HG03457 (cell line): ENCODE measurements at regions not wholly inside any gene's neighbourhood (a gene's known extent, or its start where the extent isn't known, plus 50 kb on each side); places are given as distances from the start of the nearest gene placed in this dataset.

Experiments
- ATAC-seq: cut with Tn5 transposase; IDR thresholded peaks from one replicate; pipeline ENCODE4 v1.9.1; 2021; ENCODE audit warnings: moderate number of reproducible peaks; ENCODE audit not compliant: unreplicated experiment

GRCh38 chr12:76259660-76260389 lies 88.4 kb downstream of the BBS10 start:
- ATAC-seq = no peak

- no peak for ATAC-seq
Observed at GRCh38 chr12:76259106-76259505, 89.1 kb downstream of the BBS10 start.

- no peak for ATAC-seq
Observed at GRCh38 chr12:76256904-76257303, 91.3 kb downstream of the BBS10 start.

GRCh38 chr12:76256321-76256720 lies 91.9 kb downstream of the BBS10 start:
- ATAC-seq = no peak

- ATAC-seq = no peak
Observed at GRCh38 chr12:76255692-76256091, 92.5 kb downstream of the BBS10 start.

GRCh38 chr12:76255281-76255680 lies 92.9 kb downstream of the BBS10 start:
- no peak for ATAC-seq

- no peak for ATAC-seq
Observed at GRCh38 chr12:76252031-76252430, 96.2 kb downstream of the BBS10 start.

GRCh38 chr12:76250256-76250655 lies 98.0 kb downstream of the BBS10 start:
- ATAC-seq = no peak

- ATAC-seq = no peak
Observed at GRCh38 chr12:76249501-76249900, 98.7 kb downstream of the BBS10 start.

- ATAC-seq = no peak
Observed at GRCh38 chr12:76247992-76248391, 100.2 kb downstream of the BBS10 start.

GRCh38 chr12:76247026-76247646 lies 101.1 kb downstream of the BBS10 start:
- ATAC-seq = no peak

- ATAC-seq = no peak
Observed at GRCh38 chr12:76246611-76247010, 101.6 kb downstream of the BBS10 start.

GRCh38 chr12:76244300-76244699 lies 103.9 kb downstream of the BBS10 start:
- ATAC-seq = no peak

GRCh38 chr12:76242813-76243550 lies 105.2 kb downstream of the BBS10 start:
- ATAC-seq = no peak

- no peak for ATAC-seq
Observed at GRCh38 chr12:76241371-76241770, 106.8 kb downstream of the BBS10 start.

GRCh38 chr12:76240281-76240680 lies 107.9 kb downstream of the BBS10 start:
- ATAC-seq = no peak

- ATAC-seq = no peak
Observed at GRCh38 chr12:76238688-76239087, 109.5 kb downstream of the BBS10 start.

GRCh38 chr12:76237086-76237701 lies 111.0 kb downstream of the BBS10 start:
- ATAC-seq = no peak

- no peak for ATAC-seq
Observed at GRCh38 chr12:76236640-76237039, 111.6 kb downstream of the BBS10 start.

GRCh38 chr12:76234741-76235140 lies 113.5 kb downstream of the BBS10 start:
- no peak for ATAC-seq

GRCh38 chr12:76232013-76232412 lies 116.2 kb downstream of the BBS10 start:
- ATAC-seq = no peak

GRCh38 chr12:76226956-76227355 lies 121.3 kb downstream of the BBS10 start:
- no peak for ATAC-seq
